K562 (cell line): ENCODE measurements at regions not wholly inside any gene's neighbourhood (a gene's known extent, or its start where the extent isn't known, plus 50 kb on each side); places are given as distances from the start of the nearest gene placed in this dataset.

Experiments
- ATAC-seq: fragments of 200-7000 bp; cut with Tn5 transposase; 3 replicates; pipeline ENCODE4 v1.9.1; 2020; ENCODE audit warnings: moderate library complexity
- BruUV-seq: library from RNA; stranded (reverse); fragments of 400-500 nt; replicated peaks from 2 replicates; lab custom pipeline; 2021; lab: Mats Ljungman, UMichigan
- CTCF ChIA-PET: fragments of 300-600 bp; formaldehyde crosslinking; extraction: SDS; loops from one replicate; lab custom pipeline; 2021; ENCODE audit warnings: low intra/inter-chr PET ratio; lab: Yijun Ruan, JAX
- POLR2A ChIA-PET: fragments of 300-600, 350-650 bp; sonication (Branson Sonifier 250); formaldehyde crosslinking; extraction: SDS; loops from one replicate; lab custom pipeline; 2021; ENCODE audit warnings: antibody characterized with exemption, inconsistent platforms; lab: Yijun Ruan, JAX
- DNase-seq, 4 experiments: peaks; one replicate each; pipeline versions ENCODE4 v3.0.0 to v3.0.0-alpha.2; 2011 to 2018; ENCODE audit warnings: low spot score in 3 of 4, mixed read lengths in 3 of 4; ENCODE audit errors: extremely low read depth in 1 of 4
- FAIRE-seq: peaks from 2 replicates; lab custom pipeline; 2011; peaks lifted over from hg19 to GRCh38; lab: Jason Lieb, UNC
- H2AFZ ChIP-seq: 2 replicates; pipeline ENCODE4 v1.6.0; 2011; ENCODE audit warnings: low read depth, low read length, control low read depth, inconsistent platforms
- H3K27ac ChIP-seq: fragments of 200-600 bp; 3 replicates; pipeline ENCODE4 v1.8.0; 2011; ENCODE audit warnings: low read depth, mild to moderate bottlenecking, control low read depth, inconsistent platforms, low read length, moderate library complexity, mixed read lengths; ENCODE audit errors: extremely low read depth
- H3K27me3 ChIP-seq, 2 experiments: fragments of 300-600 bp in 1 of 2; 2 replicates in 1 of 2; 3 replicates in 1 of 2; pipeline versions ENCODE4 v1.6.0 to v1.8.0; 2011; ENCODE audit warnings: inconsistent platforms in 2 of 2, low read length in 2 of 2, mild to moderate bottlenecking in 1 of 2, mixed read lengths in 1 of 2, moderate library complexity in 1 of 2; ENCODE audit not compliant: control insufficient read depth in 2 of 2, insufficient read depth in 2 of 2
- H3K36me3 ChIP-seq: fragments of 300-600 bp; 3 replicates; pipeline ENCODE4 v1.8.0; 2011; ENCODE audit warnings: mild to moderate bottlenecking, low read length, inconsistent platforms; ENCODE audit not compliant: control insufficient read depth, insufficient read depth
- H3K4me1 ChIP-seq, 2 experiments: fragments of 200-600 bp in 1 of 2; replicated peaks in 1 of 2; 2 replicates in 1 of 2; 3 replicates in 1 of 2; pipeline versions ENCODE4 v1.5.1 to v1.8.0; 2011; ENCODE audit warnings: inconsistent platforms in 2 of 2, low read length in 2 of 2, mild to moderate bottlenecking in 1 of 2, mixed read lengths in 1 of 2, moderate library complexity in 1 of 2; ENCODE audit not compliant: control insufficient read depth in 2 of 2, insufficient read depth in 2 of 2
- H3K4me2 ChIP-seq: 2 replicates; pipeline ENCODE4 v1.6.1; 2011; ENCODE audit warnings: low read length, control low read depth, inconsistent platforms, mixed read lengths; ENCODE audit not compliant: insufficient read depth
- H3K4me3 ChIP-seq: fragments of 200-600 bp; sonication (generic), shearing (Covaris generic); 2 replicates; pipeline ENCODE4 v1.5.1; 2016; ENCODE audit warnings: control low read depth, inconsistent platforms
- H3K79me2 ChIP-seq: fragments of 200-600 bp; 3 replicates; pipeline ENCODE4 v1.8.0; 2011; ENCODE audit warnings: low read length, inconsistent platforms; ENCODE audit not compliant: control insufficient read depth, insufficient read depth
- H3K9ac ChIP-seq, 2 experiments: 2 replicates each; pipeline versions ENCODE4 v1.6.0 to v1.6.1; 2011; ENCODE audit warnings: low read depth in 2 of 2, low read length in 2 of 2, control low read depth in 1 of 2, inconsistent platforms in 1 of 2, mild to moderate bottlenecking in 1 of 2, mixed read lengths in 1 of 2; ENCODE audit not compliant: insufficient read depth in 1 of 2
- H3K9me1 ChIP-seq: one replicate; pipeline ENCODE4 v1.6.0; 2011; ENCODE audit warnings: inconsistent platforms, mild to moderate bottlenecking, low read length, moderate library complexity; ENCODE audit not compliant: control insufficient read depth, insufficient read depth
- H3K9me3 ChIP-seq: replicated peaks from 2 replicates; pipeline ENCODE4 v1.5.1; 2011; ENCODE audit warnings: low read depth, low read length, inconsistent platforms; ENCODE audit not compliant: control insufficient read depth, insufficient read depth
- H4K20me1 ChIP-seq: replicated peaks from 2 replicates; pipeline ENCODE4 v1.6.1; 2011; ENCODE audit warnings: low read length, inconsistent platforms, mixed read lengths; ENCODE audit not compliant: control insufficient read depth, insufficient read depth
- CEBPG ChIP-seq, 3 experiments: fragments of 200-800 bp in 1 of 3; sonication (Bioruptor generic) in 1 of 3; sonication (generic) in 1 of 3; formaldehyde crosslinking in 1 of 3; IDR thresholded peaks in 2 of 3; conservative IDR thresholded peaks in 1 of 3; 2 replicates each; pipeline versions ENCODE4 v1.6.1 to v1.8.0; 2016 to 2022; ENCODE audit warnings: missing compliant biosample characterization in 2 of 3, missing genetic modification characterization in 2 of 3, mild to moderate bottlenecking in 1 of 3, missing genetic modification reagents in 1 of 3
- ILF3 ChIP-seq: fragments of 450-650 bp; IDR thresholded peaks from 2 replicates; pipeline ENCODE4 v1.6.1; 2018; ENCODE audit warnings: antibody characterized with exemption, mild to moderate bottlenecking, moderate library complexity, borderline replicate concordance
- PML ChIP-seq: IDR thresholded peaks from 2 replicates; pipeline ENCODE4 v1.6.1; 2012; ENCODE audit warnings: low read length, inconsistent platforms
- ZNF398 ChIP-seq: fragments of 250-450 bp; sonication (Bioruptor Pico); IDR thresholded peaks from 2 replicates; pipeline ENCODE4 v1.8.0; 2021; ENCODE audit warnings: moderate library complexity, mild to moderate bottlenecking, inconsistent platforms
- WGBS: fragments of 100-300 bp; shearing (Covaris generic); methylation state at CpG from one replicate; pipeline ENCODE4 v1.1.6; 2016; ENCODE audit warnings: low coverage, mixed read lengths; ENCODE audit not compliant: insufficient coverage; ENCODE audit errors: missing lambda C conversion rate; 5-methylcytosine and 5-hydroxymethylcytosine counted together
- in situ Hi-C: fragments of 300-500 bp; cut with MboI; formaldehyde crosslinking; loops from 4 replicates; pipeline ENCODE4 v1.15.0; 2018; ENCODE audit warnings: inconsistent platforms, mixed read lengths
- intact Hi-C: fragments of 100-400 bp; cut with micrococcal nuclease; formaldehyde crosslinking; loops from 2 replicates; pipeline ENCODE4 v1.14.2; 2022
- TF ChIP-seq, protein P1 (sequence below), 2 experiments: fragments of 450-650 bp in 1 of 2; sonication (generic) in 1 of 2; formaldehyde crosslinking in 1 of 2; IDR thresholded peaks; 2 replicates each; pipeline versions ENCODE4 v1.7.1 to v1.9.0; 2016 to 2022; ENCODE audit warnings: inconsistent platforms in 1 of 2, mild to moderate bottlenecking in 1 of 2, missing genetic modification reagents in 1 of 2

DNA sequence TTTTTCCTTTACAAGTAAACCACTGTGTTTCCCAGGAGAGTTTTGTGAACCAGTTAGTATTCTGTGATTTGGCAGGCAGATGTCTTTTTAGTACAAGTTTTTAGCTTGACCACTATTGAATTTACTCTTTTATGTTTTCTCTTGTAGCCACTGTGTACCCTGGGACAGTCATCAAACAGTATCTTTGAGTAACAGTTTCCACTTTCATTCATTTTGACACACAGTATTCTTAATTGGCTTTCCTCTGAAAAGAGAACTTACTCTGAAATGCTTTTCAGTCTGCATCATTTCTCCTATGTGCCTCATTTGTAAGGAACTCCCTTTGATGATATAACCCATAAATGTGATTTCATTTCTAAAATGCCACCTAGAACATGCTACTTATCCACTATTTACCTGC, 476.5 kb downstream of the PDGFC start (continued):
- TF ChIP-seq, protein P1, sequence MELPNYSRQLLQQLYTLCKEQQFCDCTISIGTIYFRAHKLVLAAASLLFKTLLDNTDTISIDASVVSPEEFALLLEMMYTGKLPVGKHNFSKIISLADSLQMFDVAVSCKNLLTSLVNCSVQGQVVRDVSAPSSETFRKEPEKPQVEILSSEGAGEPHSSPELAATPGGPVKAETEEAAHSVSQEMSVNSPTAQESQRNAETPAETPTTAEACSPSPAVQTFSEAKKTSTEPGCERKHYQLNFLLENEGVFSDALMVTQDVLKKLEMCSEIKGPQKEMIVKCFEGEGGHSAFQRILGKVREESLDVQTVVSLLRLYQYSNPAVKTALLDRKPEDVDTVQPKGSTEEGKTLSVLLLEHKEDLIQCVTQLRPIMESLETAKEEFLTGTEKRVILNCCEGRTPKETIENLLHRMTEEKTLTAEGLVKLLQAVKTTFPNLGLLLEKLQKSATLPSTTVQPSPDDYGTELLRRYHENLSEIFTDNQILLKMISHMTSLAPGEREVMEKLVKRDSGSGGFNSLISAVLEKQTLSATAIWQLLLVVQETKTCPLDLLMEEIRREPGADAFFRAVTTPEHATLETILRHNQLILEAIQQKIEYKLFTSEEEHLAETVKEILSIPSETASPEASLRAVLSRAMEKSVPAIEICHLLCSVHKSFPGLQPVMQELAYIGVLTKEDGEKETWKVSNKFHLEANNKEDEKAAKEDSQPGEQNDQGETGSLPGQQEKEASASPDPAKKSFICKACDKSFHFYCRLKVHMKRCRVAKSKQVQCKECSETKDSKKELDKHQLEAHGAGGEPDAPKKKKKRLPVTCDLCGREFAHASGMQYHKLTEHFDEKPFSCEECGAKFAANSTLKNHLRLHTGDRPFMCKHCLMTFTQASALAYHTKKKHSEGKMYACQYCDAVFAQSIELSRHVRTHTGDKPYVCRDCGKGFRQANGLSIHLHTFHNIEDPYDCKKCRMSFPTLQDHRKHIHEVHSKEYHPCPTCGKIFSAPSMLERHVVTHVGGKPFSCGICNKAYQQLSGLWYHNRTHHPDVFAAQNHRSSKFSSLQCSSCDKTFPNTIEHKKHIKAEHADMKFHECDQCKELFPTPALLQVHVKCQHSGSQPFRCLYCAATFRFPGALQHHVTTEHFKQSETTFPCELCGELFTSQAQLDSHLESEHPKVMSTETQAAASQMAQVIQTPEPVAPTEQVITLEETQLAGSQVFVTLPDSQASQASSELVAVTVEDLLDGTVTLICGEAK (IDR thresholded peaks at IDR 0.05), result no peak
- TF ChIP-seq, protein P1 (CRISPR knock-in tag; IDR thresholded peaks at IDR 0.05), result no peak

DNA sequence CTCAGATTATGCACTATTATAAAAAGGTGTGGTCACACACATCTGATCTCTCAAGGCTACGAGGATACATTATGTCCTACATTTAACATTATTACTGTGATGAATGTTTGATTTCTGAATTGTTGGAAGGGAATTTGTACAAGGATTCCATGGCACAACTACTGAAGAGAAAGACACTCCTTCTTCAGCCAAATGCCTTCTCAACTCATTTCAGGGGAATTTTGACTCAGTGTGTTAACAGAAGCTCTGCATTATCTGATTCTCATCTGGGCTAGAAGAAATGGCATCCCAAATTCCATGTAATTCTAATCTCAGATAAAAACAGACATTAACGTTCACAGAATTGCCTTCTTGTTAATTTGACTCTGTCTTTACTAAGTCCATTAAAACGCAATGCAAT, 477.7 kb downstream of the PDGFC start:
- FAIRE-seq (no peak), DNase-seq (no peak), ATAC-seq (no peak)
- Histone ChIP-seq H3K27me3 (no peaks in the 10 kb centered on the region), H2AFZ (no peak overlapping the region), H3K9me1 (no peaks in the 10 kb centered on the region), H3K36me3 (no peaks in the 10 kb centered on the region), H3K4me1 (no peaks in the 10 kb centered on the region), H3K79me2 (no peaks in the 10 kb centered on the region), H3K27ac (no peak overlapping the region), H4K20me1 (no peaks in the 10 kb centered on the region), H3K4me2 (no peak overlapping the region), H3K9ac (no peak overlapping the region), H3K4me3 (no peak overlapping the region), H3K9me3 (no peaks in the 10 kb centered on the region)
- no TSS peak for BruUV-seq
- ChIA-PET CTCF (no interaction called here), POLR2A (no interaction called here)
- TF ChIP-seq ILF3, result no peak
- no peak for TF ChIP-seq PML
- TF ChIP-seq CEBPG (CRISPR knock-in tag; IDR thresholded peaks at IDR 0.05), result no peak
- TF ChIP-seq CEBPG (tag; conservative IDR thresholded peaks at IDR 0.05 in 1 of 2, IDR thresholded peaks at IDR 0.05 in 1 of 2), result no peak
- no peak for TF ChIP-seq ZNF398
- intact Hi-C loops (no loop called here), in situ Hi-C loops (no loop called here)
- WGBS, result 0% methylated on average over 3 of the region's 3 CpGs
